ENCODE measurements at regions not wholly inside any gene's neighbourhood (a gene's known extent, or its start where the extent isn't known, plus 50 kb on each side); places are given as distances from the start of the nearest gene placed in this dataset.

GRCh38 chr18:45326505-45326904 is 288.8 kb upstream of the SLC14A2 start (continued):
- TF ChIP-seq THAP8 (CRISPR knock-in tag; IDR thresholded peaks at IDR 0.05; ENCODE audit: borderline replicate concordance) (no peak), ERF (CRISPR knock-in tag; IDR thresholded peaks at IDR 0.05) (no peak)

- ATAC-seq (no peak), DNase-seq (ENCODE audit: low spot score) (no peak), FAIRE-seq (no peak)
- Histone ChIP-seq H3K4me3 (replicated peaks in 1 of 3; ENCODE audit: insufficient read depth in 1 of 3, low read depth in 2 of 3, low read length in 3 of 3) (no peak overlapping the region), H3K36me3 (replicated peaks in 1 of 2; ENCODE audit: control insufficient read depth in 1 of 2, insufficient read depth in 2 of 2, low read length in 2 of 2) (no peaks in the 10 kb centered on the region), H3K4me2 (ENCODE audit: low read depth, low read length) (no peak overlapping the region), H4K20me1 (ENCODE audit: insufficient read depth, low read length) (no peaks in the 10 kb centered on the region), H3K4me1 (ENCODE audit: insufficient read depth, low read length) (no peaks in the 10 kb centered on the region), H3K79me2 (ENCODE audit: insufficient read depth, low read length) (no peaks in the 10 kb centered on the region), H3K9me3 (ENCODE audit: low read length) (no peaks in the 10 kb centered on the region), H3K27ac (ENCODE audit: extremely low read length, insufficient read depth, low read length) (no peak overlapping the region), H2AFZ (ENCODE audit: low read length) (no peak overlapping the region), H3K27me3 (ENCODE audit: control insufficient read depth in 1 of 2, insufficient read depth in 2 of 2, low read length in 2 of 2) (no peaks in the 10 kb centered on the region), H3K9ac (ENCODE audit: insufficient read depth, low read depth, low read length) (no peak overlapping the region)
- WGBS (ENCODE audit: low lambda C conversion rate), result 52% methylated on average over 2 of the region's 2 CpGs
- ChIA-PET POLR2A (no interaction called here), CTCF (ENCODE audit: low intra/inter-chr PET ratio, low total read pairs) (no interaction called here)
- intact Hi-C loops (cut with micrococcal nuclease; ENCODE audit: unreplicated experiment) (no loop called here), in situ Hi-C loops (cut with HindIII; ENCODE audit: extremely low pct_ligation_motif_present, low pct_unique_long_range_greater_than_20kb) (no loop called here)
- BruUV-seq (replicated peaks), result no TSS peak
- TF ChIP-seq HMGXB3 (CRISPR knock-in tag; IDR thresholded peaks at IDR 0.05; ENCODE audit: borderline replicate concordance) (no peak), ZNF577 (CRISPR knock-in tag; IDR thresholded peaks at IDR 0.05; ENCODE audit: borderline replicate concordance, low read depth) (no peak), AGO2 (optimal IDR thresholded peaks at IDR 0.05; ENCODE audit: low read depth, low read length) (no peak), RORA (CRISPR knock-in tag; IDR thresholded peaks at IDR 0.05) (no peak), JUN (CRISPR knock-in tag; IDR thresholded peaks at IDR 0.05) (no peak), ZNF232 (CRISPR knock-in tag; IDR thresholded peaks at IDR 0.05; ENCODE audit: borderline replicate concordance) (no peak), ZNF879 (CRISPR knock-in tag; IDR thresholded peaks at IDR 0.05) (no peak), SETDB1 (CRISPR knock-in tag; IDR thresholded peaks at IDR 0.05; ENCODE audit: borderline replicate concordance) (no peak), ZSCAN5A (CRISPR knock-in tag; IDR thresholded peaks at IDR 0.05; ENCODE audit: borderline replicate concordance) (no peak), ZHX1 (CRISPR knock-in tag; IDR thresholded peaks at IDR 0.05; ENCODE audit: low read depth) (no peak)
These were observed 287.0 kb upstream of the SLC14A2 start for GRCh38 chr18:45328296-45328695.
